WTC11 (cell line): ENCODE measurements at regions not wholly inside any gene's neighbourhood (a gene's known extent, or its start where the extent isn't known, plus 50 kb on each side); places are given as distances from the start of the nearest gene placed in this dataset.

Experiments used
- ATAC-seq: fragments of 200-7000 bp; cut with Tn5 transposase; 2 replicates; pipeline ENCODE4 v1.10.0; 2021; ENCODE audit warnings: mild to moderate bottlenecking, moderate library complexity
- CTCF ChIA-PET: fragments of 300-600 bp; sonication (Branson Sonifier 250); formaldehyde crosslinking; loops from one replicate; lab custom pipeline; 2021; ENCODE audit warnings: antibody characterized with exemption; lab: Charles Lee
- POLR2A ChIA-PET: fragments of 350-600 bp; sonication (Branson Sonifier 250); formaldehyde crosslinking; loops from one replicate; lab custom pipeline; 2021; ENCODE audit warnings: antibody characterized with exemption; lab: Charles Lee
- DNase-seq: peaks from one replicate; pipeline ENCODE4 v3.0.0; 2021; ENCODE audit warnings: low spot score
- H3K27ac Mint-ChIP-seq: 2 replicates; pipeline ENCODE4 v1.8.0; 2021; ENCODE audit warnings: mixed read lengths
- H3K27me3 Mint-ChIP-seq: 2 replicates; pipeline ENCODE4 v1.8.0; 2021; ENCODE audit warnings: low read depth, mild to moderate bottlenecking, moderate library complexity, mixed read lengths
- H3K36me3 Mint-ChIP-seq: 2 replicates; pipeline ENCODE4 v1.8.0; 2021; ENCODE audit warnings: mixed read lengths
- H3K4me1 Mint-ChIP-seq: 2 replicates; pipeline ENCODE4 v1.8.0; 2022; ENCODE audit warnings: mixed read lengths
- H3K4me3 Mint-ChIP-seq: 2 replicates; pipeline ENCODE4 v1.8.0; 2021; ENCODE audit warnings: mild to moderate bottlenecking, moderate library complexity, mixed read lengths
- H3K9me3 Mint-ChIP-seq: 2 replicates; pipeline ENCODE4 v1.8.0; 2021; ENCODE audit warnings: mixed read lengths
- CBFB ChIP-seq: sonication (generic); formaldehyde crosslinking; IDR thresholded peaks from 2 replicates; pipeline ENCODE4 v1.8.1; 2022; ENCODE audit warnings: mild to moderate bottlenecking, low read depth, missing genetic modification reagents
- EMX1 ChIP-seq: fragments of 250-450 bp; sonication (Bioruptor Pico); IDR thresholded peaks from 2 replicates; pipeline ENCODE4 v1.8.0; 2021; ENCODE audit warnings: mild to moderate bottlenecking
- FOXK1 ChIP-seq: sonication (generic); formaldehyde crosslinking; IDR thresholded peaks from 2 replicates; pipeline ENCODE4 v1.8.0; 2022; ENCODE audit warnings: mild to moderate bottlenecking, moderate library complexity, missing genetic modification reagents
- FOXP1 ChIP-seq: sonication (generic); formaldehyde crosslinking; IDR thresholded peaks from 2 replicates; pipeline ENCODE4 v1.8.0; 2022; ENCODE audit warnings: missing genetic modification reagents, mild to moderate bottlenecking, moderate library complexity, borderline replicate concordance
- HMGA2 ChIP-seq: fragments of 250-450 bp; sonication (Bioruptor Pico); IDR thresholded peaks from 2 replicates; pipeline ENCODE4 v1.4.0; 2021; ENCODE audit warnings: mild to moderate bottlenecking, moderate library complexity
- KAT7 ChIP-seq: sonication (generic); formaldehyde crosslinking; IDR thresholded peaks from 2 replicates; pipeline ENCODE4 v1.8.1; 2023; ENCODE audit warnings: missing genetic modification reagents, mild to moderate bottlenecking, borderline replicate concordance
- NR1H2 ChIP-seq: sonication (generic); formaldehyde crosslinking; IDR thresholded peaks from 2 replicates; pipeline ENCODE4 v1.9.0; 2021; ENCODE audit warnings: mild to moderate bottlenecking, moderate library complexity, missing genetic modification reagents
- RELA ChIP-seq: sonication (generic); formaldehyde crosslinking; IDR thresholded peaks from 2 replicates; pipeline ENCODE4 v1.8.1; 2022; ENCODE audit warnings: missing genetic modification reagents, mild to moderate bottlenecking, borderline replicate concordance
- SMAD4 ChIP-seq: sonication (generic); formaldehyde crosslinking; IDR thresholded peaks from 2 replicates; pipeline ENCODE4 v1.8.0; 2022; ENCODE audit warnings: mild to moderate bottlenecking, missing genetic modification reagents
- ZNF219 ChIP-seq: sonication (generic); formaldehyde crosslinking; IDR thresholded peaks from 2 replicates; pipeline ENCODE4 v1.8.0; 2023; ENCODE audit warnings: missing genetic modification reagents, mild to moderate bottlenecking, borderline replicate concordance
- ZNF263 ChIP-seq: sonication (generic); formaldehyde crosslinking; IDR thresholded peaks from 2 replicates; pipeline ENCODE4 v1.8.1; 2022; ENCODE audit warnings: low read depth, mild to moderate bottlenecking, moderate library complexity, missing genetic modification reagents
- ZNF317 ChIP-seq: sonication (generic); formaldehyde crosslinking; IDR thresholded peaks from 2 replicates; pipeline ENCODE4 v1.8.1; 2023; ENCODE audit warnings: low read depth, mild to moderate bottlenecking, moderate library complexity, missing genetic modification reagents, borderline replicate concordance
- ZNF396 ChIP-seq: fragments of 250-450 bp; sonication (Bioruptor Pico); IDR thresholded peaks from 2 replicates; pipeline ENCODE4 v1.8.0; 2021; ENCODE audit warnings: mild to moderate bottlenecking, moderate library complexity, borderline replicate concordance
- ZNF416 ChIP-seq: fragments of 250-450 bp; sonication (Bioruptor Pico); IDR thresholded peaks from 2 replicates; pipeline ENCODE4 v1.9.0; 2021; ENCODE audit warnings: mild to moderate bottlenecking, inconsistent platforms
- ZNF671 ChIP-seq: fragments of 250-450 bp; sonication (Bioruptor Pico); IDR thresholded peaks from 2 replicates; pipeline ENCODE4 v1.8.0; 2021; ENCODE audit warnings: mild to moderate bottlenecking
- TF ChIP-seq, protein P1 (sequence below): sonication (generic); formaldehyde crosslinking; conservative IDR thresholded peaks from 2 replicates; pipeline ENCODE4 v1.8.1; 2022; ENCODE audit warnings: mild to moderate bottlenecking, missing genetic modification reagents
- TF ChIP-seq, protein P2 (sequence below): sonication (generic); formaldehyde crosslinking; IDR thresholded peaks from 2 replicates; pipeline ENCODE4 v1.8.1; 2022; ENCODE audit warnings: mild to moderate bottlenecking, moderate library complexity, missing genetic modification reagents
- TF ChIP-seq, protein P3 (sequence below): fragments of 250-450 bp; sonication (Bioruptor Pico); IDR thresholded peaks from 2 replicates; pipeline ENCODE4 v1.9.0; 2021; ENCODE audit warnings: mild to moderate bottlenecking
- TF ChIP-seq, protein P4 (sequence below): fragments of 250-450 bp; sonication (Bioruptor Pico); IDR thresholded peaks from 2 replicates; pipeline ENCODE4 v1.9.0; 2021; ENCODE audit warnings: moderate library complexity, mild to moderate bottlenecking, inconsistent platforms, borderline replicate concordance
- TF ChIP-seq, protein P5 (sequence below): fragments of 200-600 bp; IDR thresholded peaks from 2 replicates; pipeline ENCODE4 v1.8.0; 2022; ENCODE audit warnings: antibody characterized with exemption
- TF ChIP-seq, protein P6 (sequence below): sonication (generic); formaldehyde crosslinking; IDR thresholded peaks from 2 replicates; pipeline ENCODE4 v1.8.1; 2023; ENCODE audit warnings: mild to moderate bottlenecking, missing genetic modification reagents
- TF ChIP-seq, protein P7 (sequence below): sonication (generic); formaldehyde crosslinking; IDR thresholded peaks from 2 replicates; pipeline ENCODE4 v1.8.0; 2023; ENCODE audit warnings: mild to moderate bottlenecking, missing genetic modification reagents

DNA sequence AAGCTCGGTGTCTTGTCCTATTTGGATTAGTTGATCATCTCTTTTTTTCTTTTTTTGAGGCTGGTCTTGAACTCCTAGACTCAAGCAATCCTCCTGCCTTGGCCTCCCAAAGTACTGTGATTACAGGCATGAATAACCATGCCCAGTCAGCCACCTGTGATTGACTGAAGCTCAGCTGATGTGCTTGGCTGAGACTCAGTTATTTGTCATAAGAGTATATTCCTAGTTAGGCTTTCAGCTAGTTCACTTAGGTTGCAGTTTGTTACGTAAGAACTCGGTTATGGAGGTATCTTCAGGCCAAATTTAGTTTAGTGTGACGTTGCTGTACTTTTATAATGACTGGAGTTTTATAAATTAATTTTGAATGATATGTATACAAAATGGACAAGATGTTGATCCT is 365.0 kb downstream of the SV2B start:
- Mint-ChIP-seq H3K4me3 (no peak overlapping the region), H3K9me3 (no peaks in the 10 kb centered on the region), H3K27ac (no peak overlapping the region), H3K36me3 (no peaks in the 10 kb centered on the region), H3K4me1 (no peaks in the 10 kb centered on the region), H3K27me3 (no peaks in the 10 kb centered on the region)
- no peak for DNase-seq
- POLR2A ChIA-PET: no interaction called here
- CTCF ChIA-PET: interaction anchor here (1.4 kb wide), 1 partner anchor 241 kb away, joined by 3 read pairs; no protein-coding TSS in a partner anchor
- TF ChIP-seq, protein P1, sequence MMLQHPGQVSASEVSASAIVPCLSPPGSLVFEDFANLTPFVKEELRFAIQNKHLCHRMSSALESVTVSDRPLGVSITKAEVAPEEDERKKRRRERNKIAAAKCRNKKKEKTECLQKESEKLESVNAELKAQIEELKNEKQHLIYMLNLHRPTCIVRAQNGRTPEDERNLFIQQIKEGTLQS (CRISPR knock-in tag): no peak
- no peak for ATAC-seq

DNA sequence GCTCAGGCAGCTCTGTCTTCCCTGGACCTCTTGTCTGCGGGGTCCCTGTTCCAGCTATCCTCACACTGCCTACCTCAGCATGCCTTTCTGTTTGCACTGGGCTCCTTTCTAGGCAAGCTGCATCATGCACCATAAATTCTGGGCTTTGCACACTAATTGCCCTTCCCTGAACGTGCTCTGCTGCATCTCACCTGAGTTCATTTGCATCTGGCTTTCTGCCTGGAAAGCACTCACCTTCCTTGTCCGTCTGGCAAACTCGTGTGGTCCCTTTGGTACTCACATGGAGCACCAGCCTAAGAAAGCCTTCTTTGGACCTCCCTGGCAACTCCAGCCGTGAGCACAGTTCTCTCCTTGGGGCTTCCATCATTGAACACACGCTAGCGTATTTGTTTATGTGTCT is 365.6 kb downstream of the SV2B start:
- POLR2A ChIA-PET: no interaction called here
- TF ChIP-seq ZNF219 (CRISPR knock-in tag): no peak
- TF ChIP-seq, protein P2, sequence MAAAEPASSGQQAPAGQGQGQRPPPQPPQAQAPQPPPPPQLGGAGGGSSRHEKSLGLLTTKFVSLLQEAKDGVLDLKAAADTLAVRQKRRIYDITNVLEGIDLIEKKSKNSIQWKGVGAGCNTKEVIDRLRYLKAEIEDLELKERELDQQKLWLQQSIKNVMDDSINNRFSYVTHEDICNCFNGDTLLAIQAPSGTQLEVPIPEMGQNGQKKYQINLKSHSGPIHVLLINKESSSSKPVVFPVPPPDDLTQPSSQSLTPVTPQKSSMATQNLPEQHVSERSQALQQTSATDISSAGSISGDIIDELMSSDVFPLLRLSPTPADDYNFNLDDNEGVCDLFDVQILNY: no peak
- no peak for TF ChIP-seq SMAD4
- TF ChIP-seq NR1H2 (CRISPR knock-in tag): no peak
- TF ChIP-seq ZNF396 (CRISPR knock-in tag): no peak
- no peak for TF ChIP-seq HMGA2 (CRISPR knock-in tag)
- TF ChIP-seq ZNF317: no peak
- TF ChIP-seq FOXP1 (CRISPR knock-in tag): no peak
- TF ChIP-seq, protein P3, sequence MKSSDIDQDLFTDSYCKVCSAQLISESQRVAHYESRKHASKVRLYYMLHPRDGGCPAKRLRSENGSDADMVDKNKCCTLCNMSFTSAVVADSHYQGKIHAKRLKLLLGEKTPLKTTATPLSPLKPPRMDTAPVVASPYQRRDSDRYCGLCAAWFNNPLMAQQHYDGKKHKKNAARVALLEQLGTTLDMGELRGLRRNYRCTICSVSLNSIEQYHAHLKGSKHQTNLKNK (CRISPR knock-in tag): no peak
- TF ChIP-seq FOXK1 (CRISPR knock-in tag): no peak
- no peak for TF ChIP-seq EMX1 (CRISPR knock-in tag)
- TF ChIP-seq ZNF263 (CRISPR knock-in tag): no peak
- TF ChIP-seq ZNF416 (CRISPR knock-in tag): no peak
- no peak for TF ChIP-seq ZNF671 (CRISPR knock-in tag)
- TF ChIP-seq, protein P4, sequence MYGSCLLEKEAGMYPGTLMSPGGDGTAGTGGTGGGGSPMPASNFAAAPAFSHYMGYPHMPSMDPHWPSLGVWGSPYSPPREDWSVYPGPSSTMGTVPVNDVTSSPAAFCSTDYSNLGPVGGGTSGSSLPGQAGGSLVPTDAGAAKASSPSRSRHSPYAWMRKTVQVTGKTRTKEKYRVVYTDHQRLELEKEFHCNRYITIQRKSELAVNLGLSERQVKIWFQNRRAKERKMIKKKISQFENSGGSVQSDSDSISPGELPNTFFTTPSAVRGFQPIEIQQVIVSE (CRISPR knock-in tag): no peak
- no peak for TF ChIP-seq RELA (CRISPR knock-in tag)
- H3K4me3 Mint-ChIP-seq: no peak overlapping the region
- H3K9me3 Mint-ChIP-seq: no peaks in the 10 kb centered on the region
- H3K27ac Mint-ChIP-seq: no peak overlapping the region
- no peak for ATAC-seq
- no peak for DNase-seq
- no peaks in the 10 kb centered on the region for H3K27me3 Mint-ChIP-seq
- no peaks in the 10 kb centered on the region for H3K4me1 Mint-ChIP-seq
- CTCF ChIA-PET: interaction anchor here (1.4 kb wide), 1 partner anchor 241 kb away, joined by 3 read pairs; no protein-coding TSS in a partner anchor
- no peaks in the 10 kb centered on the region for H3K36me3 Mint-ChIP-seq

DNA sequence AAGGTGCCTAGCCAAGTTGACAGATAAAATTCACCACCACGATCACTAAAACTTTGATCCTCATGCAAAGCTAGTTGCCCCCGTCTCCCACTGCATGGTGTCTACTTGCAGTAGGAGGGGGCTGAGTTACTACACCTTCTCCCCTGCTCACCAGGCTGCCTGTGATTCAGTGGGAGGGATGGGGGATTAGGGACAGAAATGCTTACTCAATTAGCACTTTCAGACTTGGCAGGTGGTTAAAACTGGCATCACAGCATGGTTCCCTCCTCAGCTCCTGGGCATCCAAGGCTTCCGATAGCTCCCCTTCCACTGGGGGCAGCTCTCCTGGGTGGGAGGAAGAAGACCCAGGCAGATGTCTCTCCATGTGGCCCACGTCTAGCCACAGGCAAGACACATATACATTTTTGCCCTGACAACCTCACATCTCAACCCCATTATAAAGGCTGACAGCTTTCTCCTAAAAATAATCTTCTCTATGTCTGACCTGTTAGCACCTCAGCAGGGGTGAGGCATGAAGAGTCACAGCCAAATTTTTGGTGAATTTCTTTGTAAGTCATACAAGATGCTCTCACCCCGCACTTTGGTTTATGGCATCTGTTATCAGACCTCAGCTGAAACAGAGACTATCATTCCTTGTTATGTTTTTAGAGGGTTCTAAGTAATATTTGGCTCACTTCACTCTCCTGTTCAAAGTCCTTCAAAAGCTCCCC is 369.0 kb downstream of the SV2B start:
- Mint-ChIP-seq H3K27me3 (no peaks in the 10 kb centered on the region), H3K36me3 (no peaks in the 10 kb centered on the region), H3K4me1 (no peaks in the 10 kb centered on the region), H3K4me3 (no peak overlapping the region), H3K27ac (no peak overlapping the region), H3K9me3 (no peaks in the 10 kb centered on the region)
- ATAC-seq: no peak
- DNase-seq: no peak
- POLR2A ChIA-PET: no interaction called here
- CTCF ChIA-PET: no interaction called here
- TF ChIP-seq, protein P5, sequence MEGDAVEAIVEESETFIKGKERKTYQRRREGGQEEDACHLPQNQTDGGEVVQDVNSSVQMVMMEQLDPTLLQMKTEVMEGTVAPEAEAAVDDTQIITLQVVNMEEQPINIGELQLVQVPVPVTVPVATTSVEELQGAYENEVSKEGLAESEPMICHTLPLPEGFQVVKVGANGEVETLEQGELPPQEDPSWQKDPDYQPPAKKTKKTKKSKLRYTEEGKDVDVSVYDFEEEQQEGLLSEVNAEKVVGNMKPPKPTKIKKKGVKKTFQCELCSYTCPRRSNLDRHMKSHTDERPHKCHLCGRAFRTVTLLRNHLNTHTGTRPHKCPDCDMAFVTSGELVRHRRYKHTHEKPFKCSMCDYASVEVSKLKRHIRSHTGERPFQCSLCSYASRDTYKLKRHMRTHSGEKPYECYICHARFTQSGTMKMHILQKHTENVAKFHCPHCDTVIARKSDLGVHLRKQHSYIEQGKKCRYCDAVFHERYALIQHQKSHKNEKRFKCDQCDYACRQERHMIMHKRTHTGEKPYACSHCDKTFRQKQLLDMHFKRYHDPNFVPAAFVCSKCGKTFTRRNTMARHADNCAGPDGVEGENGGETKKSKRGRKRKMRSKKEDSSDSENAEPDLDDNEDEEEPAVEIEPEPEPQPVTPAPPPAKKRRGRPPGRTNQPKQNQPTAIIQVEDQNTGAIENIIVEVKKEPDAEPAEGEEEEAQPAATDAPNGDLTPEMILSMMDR: no peak
- TF ChIP-seq, protein P6, sequence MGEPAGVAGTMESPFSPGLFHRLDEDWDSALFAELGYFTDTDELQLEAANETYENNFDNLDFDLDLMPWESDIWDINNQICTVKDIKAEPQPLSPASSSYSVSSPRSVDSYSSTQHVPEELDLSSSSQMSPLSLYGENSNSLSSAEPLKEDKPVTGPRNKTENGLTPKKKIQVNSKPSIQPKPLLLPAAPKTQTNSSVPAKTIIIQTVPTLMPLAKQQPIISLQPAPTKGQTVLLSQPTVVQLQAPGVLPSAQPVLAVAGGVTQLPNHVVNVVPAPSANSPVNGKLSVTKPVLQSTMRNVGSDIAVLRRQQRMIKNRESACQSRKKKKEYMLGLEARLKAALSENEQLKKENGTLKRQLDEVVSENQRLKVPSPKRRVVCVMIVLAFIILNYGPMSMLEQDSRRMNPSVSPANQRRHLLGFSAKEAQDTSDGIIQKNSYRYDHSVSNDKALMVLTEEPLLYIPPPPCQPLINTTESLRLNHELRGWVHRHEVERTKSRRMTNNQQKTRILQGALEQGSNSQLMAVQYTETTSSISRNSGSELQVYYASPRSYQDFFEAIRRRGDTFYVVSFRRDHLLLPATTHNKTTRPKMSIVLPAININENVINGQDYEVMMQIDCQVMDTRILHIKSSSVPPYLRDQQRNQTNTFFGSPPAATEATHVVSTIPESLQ (CRISPR knock-in tag): no peak
- TF ChIP-seq, protein P7, sequence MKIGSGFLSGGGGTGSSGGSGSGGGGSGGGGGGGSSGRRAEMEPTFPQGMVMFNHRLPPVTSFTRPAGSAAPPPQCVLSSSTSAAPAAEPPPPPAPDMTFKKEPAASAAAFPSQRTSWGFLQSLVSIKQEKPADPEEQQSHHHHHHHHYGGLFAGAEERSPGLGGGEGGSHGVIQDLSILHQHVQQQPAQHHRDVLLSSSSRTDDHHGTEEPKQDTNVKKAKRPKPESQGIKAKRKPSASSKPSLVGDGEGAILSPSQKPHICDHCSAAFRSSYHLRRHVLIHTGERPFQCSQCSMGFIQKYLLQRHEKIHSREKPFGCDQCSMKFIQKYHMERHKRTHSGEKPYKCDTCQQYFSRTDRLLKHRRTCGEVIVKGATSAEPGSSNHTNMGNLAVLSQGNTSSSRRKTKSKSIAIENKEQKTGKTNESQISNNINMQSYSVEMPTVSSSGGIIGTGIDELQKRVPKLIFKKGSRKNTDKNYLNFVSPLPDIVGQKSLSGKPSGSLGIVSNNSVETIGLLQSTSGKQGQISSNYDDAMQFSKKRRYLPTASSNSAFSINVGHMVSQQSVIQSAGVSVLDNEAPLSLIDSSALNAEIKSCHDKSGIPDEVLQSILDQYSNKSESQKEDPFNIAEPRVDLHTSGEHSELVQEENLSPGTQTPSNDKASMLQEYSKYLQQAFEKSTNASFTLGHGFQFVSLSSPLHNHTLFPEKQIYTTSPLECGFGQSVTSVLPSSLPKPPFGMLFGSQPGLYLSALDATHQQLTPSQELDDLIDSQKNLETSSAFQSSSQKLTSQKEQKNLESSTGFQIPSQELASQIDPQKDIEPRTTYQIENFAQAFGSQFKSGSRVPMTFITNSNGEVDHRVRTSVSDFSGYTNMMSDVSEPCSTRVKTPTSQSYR (CRISPR knock-in tag): no peak
- TF ChIP-seq ZNF671 (CRISPR knock-in tag) (no peak), KAT7 (CRISPR knock-in tag) (no peak), CBFB (CRISPR knock-in tag) (no peak)
- TF ChIP-seq, protein P3 (CRISPR knock-in tag): no peak
